OCI-LY1 (cell line): ENCODE measurements at regions not wholly inside any gene's neighbourhood (a gene's known extent, or its start where the extent isn't known, plus 50 kb on each side); places are given as distances from the start of the nearest gene placed in this dataset.

ENCODE experiments used
- CTCF ChIP-seq: fragments of 200-600 bp; sonication (generic), shearing (Covaris generic); IDR thresholded peaks from 2 replicates; pipeline ENCODE4 v1.5.1; 2017; ENCODE audit warnings: mild to moderate bottlenecking, antibody characterized with exemption, low read length, moderate library complexity, mixed read lengths
- EZH2 ChIP-seq: fragments of 200-600 bp; sonication (generic), shearing (Covaris generic); IDR thresholded peaks from 2 replicates; pipeline ENCODE4 v1.8.0; 2017; ENCODE audit warnings: borderline replicate concordance, mixed run types, mild to moderate bottlenecking, antibody characterized with exemption, low read length, moderate library complexity, mixed read lengths

GRCh38 chr17:13678841-13679240 is 77.1 kb upstream of the HS3ST3A1 start:
- no peak for TF ChIP-seq CTCF
- no peak for TF ChIP-seq EZH2
